Keratinocyte (primary cell): ENCODE measurements at regions not wholly inside any gene's neighbourhood (a gene's known extent, or its start where the extent isn't known, plus 50 kb on each side); places are given as distances from the start of the nearest gene placed in this dataset.

Experiments
- CTCF ChIP-seq, 3 experiments: IDR thresholded peaks in 1 of 3; conservative IDR thresholded peaks in 1 of 3; optimal IDR thresholded peaks in 1 of 3; 2 replicates in 2 of 3; 3 replicates in 1 of 3; pipeline versions ENCODE3 to v1.5.1; 2011; ENCODE audit warnings: low read length in 3 of 3, mild to moderate bottlenecking in 3 of 3, moderate library complexity in 2 of 3, control low read depth in 1 of 3, inconsistent platforms in 1 of 3; ENCODE audit not compliant: insufficient read depth in 2 of 3; ENCODE audit errors: extremely low read depth in 1 of 3
- EZH2 ChIP-seq: IDR thresholded peaks from one replicate; pipeline ENCODE4 v1.6.1; 2012; ENCODE audit warnings: inconsistent platforms, mild to moderate bottlenecking, low read length, moderate library complexity

DNA sequence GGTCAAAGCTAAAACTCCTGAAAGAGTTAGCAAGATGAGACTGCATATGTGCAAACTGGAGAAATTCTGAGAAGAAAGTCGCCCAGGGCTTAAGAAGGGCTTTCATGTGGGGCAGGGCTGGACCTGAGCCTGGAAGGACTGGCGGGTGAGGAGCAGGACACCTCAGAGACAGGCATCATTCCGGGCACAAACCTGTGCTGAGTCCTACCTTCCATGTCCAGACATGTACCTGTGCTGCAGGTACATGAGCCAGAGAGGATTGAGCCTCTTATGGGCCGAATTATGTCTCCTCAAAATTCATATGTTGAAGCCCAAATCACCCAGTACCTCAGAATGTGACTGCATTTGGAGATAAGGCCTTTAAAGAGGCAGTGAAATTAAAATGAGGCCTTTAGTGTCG is 171.0 kb downstream of the QRSL1 start:
- TF ChIP-seq CTCF (optimal IDR thresholded peaks at IDR 0.05 in 1 of 3, IDR thresholded peaks at IDR 0.05 in 1 of 3, conservative IDR thresholded peaks at IDR 0.05 in 1 of 3; ENCODE audit: extremely low read depth in 1 of 3, insufficient read depth in 2 of 3, low read length in 3 of 3) (no peak), EZH2 (no peak)
